Body of pancreas (tissue), 4 donors: ENCODE measurements at regions not wholly inside any gene's neighbourhood (a gene's known extent, or its start where the extent isn't known, plus 50 kb on each side); places are given as distances from the start of the nearest gene placed in this dataset.

Experiments
- ATAC-seq: fragments of 150-250 bp; one replicate; pipeline ENCODE4 v1.9.1; 2016
- DNase-seq, 4 donors: peaks; one replicate each; pipeline ENCODE4 v3.0.0-alpha.2; 2019
- H3K27ac ChIP-seq, 4 donors: fragments of 200-600 bp; sonication (generic); 1 replicate in 3 of 4; 2 replicates in 1 of 4; pipeline versions ENCODE4 v1.5.1 to v1.6.1; 2016 to 2019; ENCODE audit warnings: mild to moderate bottlenecking in 1 of 4, mixed read lengths in 1 of 4, moderate library complexity in 1 of 4
- H3K27me3 ChIP-seq, 2 donors: fragments of 200-600 bp; sonication (generic); one replicate each; pipeline ENCODE4 v1.6.0; 2016; ENCODE audit warnings: mild to moderate bottlenecking in 1 of 2
- H3K36me3 ChIP-seq, 2 donors: fragments of 200-600 bp; sonication (generic); replicated peaks in 1 of 2; 2 replicates each; pipeline ENCODE4 v1.5.1; 2016; ENCODE audit warnings: low read depth in 2 of 2; ENCODE audit not compliant: insufficient read depth in 1 of 2
- H3K4me1 ChIP-seq: fragments of 200-600 bp; sonication (generic); one replicate; pipeline ENCODE4 v1.6.0; 2016
- H3K4me3 ChIP-seq, 2 donors: fragments of 200-600 bp; sonication (generic); 1 replicate in 1 of 2; 2 replicates in 1 of 2; pipeline ENCODE4 v1.5.1; 2016 to 2019
- H3K9me3 ChIP-seq, 3 donors: fragments of 200-600 bp; sonication (generic); 1 replicate in 2 of 3; 2 replicates in 1 of 3; pipeline ENCODE4 v1.5.1; 2016
- POLR2A ChIP-seq, 3 donors: fragments of 450-650 bp; IDR thresholded peaks; one replicate each; pipeline ENCODE4 v1.6.1; 2016; ENCODE audit warnings: antibody characterized with exemption in 3 of 3, mild to moderate bottlenecking in 2 of 3
- WGBS, 2 donors: methylation state at CpG; one replicate each; pipeline ENCODE4 v1.1.5; 2017; 5-methylcytosine and 5-hydroxymethylcytosine counted together
- intact Hi-C: fragments of 100-400 bp; cut with DNase I; formaldehyde crosslinking; loops from one replicate; pipeline ENCODE4 v1.15.1; 2023
- TF ChIP-seq, protein P1 (sequence below), 7 experiments: fragments of 450-650 bp in 4 of 7; fragments of 200-600 bp in 3 of 7; sonication (generic) in 3 of 7; IDR thresholded peaks; one replicate each; pipeline ENCODE4 v1.5.1; 2016 to 2019; ENCODE audit warnings: antibody characterized with exemption in 7 of 7

DNA sequence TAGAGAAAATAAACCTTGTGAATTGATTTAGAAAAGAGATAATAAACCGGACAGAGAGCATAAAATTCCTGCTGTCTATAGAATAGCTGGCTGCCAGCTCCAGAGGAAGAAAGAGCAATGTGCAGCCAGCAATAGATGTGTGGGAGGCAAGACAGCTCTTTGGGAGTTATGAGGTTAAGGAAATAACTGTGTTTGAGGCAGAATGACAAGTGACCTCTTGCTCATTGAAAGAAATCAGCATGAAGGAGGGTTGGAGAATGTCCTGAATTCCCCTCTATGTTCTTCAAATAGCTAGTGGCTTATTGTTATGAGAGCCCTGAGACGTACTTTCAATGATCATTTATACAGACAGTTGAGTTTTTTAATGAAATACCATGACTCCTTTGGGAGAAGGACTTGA, 1009.9 kb upstream of the NXPH2 start:
- ATAC-seq (no peak), DNase-seq (no peak)
- Histone ChIP-seq H3K4me3 (no peak overlapping the region), H3K4me1 (no peaks in the 10 kb centered on the region), H3K27me3 (no peaks in the 10 kb centered on the region), H3K36me3 (no peaks in the 10 kb centered on the region), H3K9me3 (no peaks in the 10 kb centered on the region), H3K27ac (no peak overlapping the region)
- WGBS, 2 donors, result 17 to 22% methylated on average over 2 of the region's 2 CpGs
- intact Hi-C loops, result no loop called here
- TF ChIP-seq, protein P1, sequence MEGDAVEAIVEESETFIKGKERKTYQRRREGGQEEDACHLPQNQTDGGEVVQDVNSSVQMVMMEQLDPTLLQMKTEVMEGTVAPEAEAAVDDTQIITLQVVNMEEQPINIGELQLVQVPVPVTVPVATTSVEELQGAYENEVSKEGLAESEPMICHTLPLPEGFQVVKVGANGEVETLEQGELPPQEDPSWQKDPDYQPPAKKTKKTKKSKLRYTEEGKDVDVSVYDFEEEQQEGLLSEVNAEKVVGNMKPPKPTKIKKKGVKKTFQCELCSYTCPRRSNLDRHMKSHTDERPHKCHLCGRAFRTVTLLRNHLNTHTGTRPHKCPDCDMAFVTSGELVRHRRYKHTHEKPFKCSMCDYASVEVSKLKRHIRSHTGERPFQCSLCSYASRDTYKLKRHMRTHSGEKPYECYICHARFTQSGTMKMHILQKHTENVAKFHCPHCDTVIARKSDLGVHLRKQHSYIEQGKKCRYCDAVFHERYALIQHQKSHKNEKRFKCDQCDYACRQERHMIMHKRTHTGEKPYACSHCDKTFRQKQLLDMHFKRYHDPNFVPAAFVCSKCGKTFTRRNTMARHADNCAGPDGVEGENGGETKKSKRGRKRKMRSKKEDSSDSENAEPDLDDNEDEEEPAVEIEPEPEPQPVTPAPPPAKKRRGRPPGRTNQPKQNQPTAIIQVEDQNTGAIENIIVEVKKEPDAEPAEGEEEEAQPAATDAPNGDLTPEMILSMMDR (IDR thresholded peaks at IDR 0.05), result no peak
- no peak for TF ChIP-seq POLR2A (IDR thresholded peaks at IDR 0.05)

DNA sequence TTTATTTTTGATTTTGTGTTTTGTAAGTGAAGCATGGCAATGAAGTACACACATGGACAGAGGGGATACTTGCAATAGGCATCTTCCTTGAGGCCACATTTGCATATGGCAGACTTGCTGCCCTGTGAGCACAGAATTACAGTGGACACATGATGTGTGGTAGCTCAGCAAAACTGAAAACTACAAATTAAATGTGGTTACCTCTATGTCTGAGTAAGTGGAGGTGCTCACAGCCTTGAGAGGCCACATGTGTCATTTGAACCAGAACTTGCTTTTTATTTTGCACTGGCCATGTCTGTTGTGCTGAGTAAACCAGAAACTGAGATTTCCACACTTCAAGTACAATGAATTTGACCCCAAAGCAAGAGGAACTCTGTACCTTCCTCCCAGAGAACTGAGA, 998.5 kb upstream of the NXPH2 start:
- Histone ChIP-seq H3K4me1 (no peaks in the 10 kb centered on the region), H3K27me3 (no peaks in the 10 kb centered on the region), H3K9me3 (no peaks in the 10 kb centered on the region), H3K36me3 (no peaks in the 10 kb centered on the region), H3K27ac (no peak overlapping the region), H3K4me3 (no peak overlapping the region)
- TF ChIP-seq, protein P1 (IDR thresholded peaks at IDR 0.05), result no peak
- TF ChIP-seq POLR2A (IDR thresholded peaks at IDR 0.05), result no peak
- DNase-seq (no peak), ATAC-seq (no peak)
- intact Hi-C loops, result no loop called here

DNA sequence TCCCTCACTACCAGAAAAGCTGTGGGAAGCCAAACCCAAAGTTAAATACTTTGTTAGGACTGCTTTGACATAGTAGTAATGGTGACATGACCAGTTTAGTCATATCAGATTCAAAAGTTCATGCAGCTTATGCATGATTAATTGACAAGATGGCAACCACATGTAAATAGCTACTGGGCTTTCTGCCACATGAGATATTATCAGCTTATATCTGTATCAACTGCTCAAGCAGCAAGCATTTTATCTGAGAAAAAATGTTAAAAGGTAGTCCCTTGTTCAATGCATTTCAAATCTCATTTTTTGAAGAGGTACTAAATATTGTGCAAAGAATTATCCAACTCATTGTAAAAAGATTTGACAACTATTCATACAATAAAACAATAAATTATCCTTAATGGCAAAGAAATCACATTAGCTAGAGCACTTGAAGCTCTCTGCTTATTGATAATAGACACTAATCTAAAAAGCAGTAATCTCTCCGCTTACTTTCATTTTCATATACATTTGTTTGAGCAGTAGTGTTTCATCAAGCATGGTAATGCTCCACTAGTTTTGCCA, 993.6 kb upstream of the NXPH2 start:
- DNase-seq, result no peak
- Histone ChIP-seq H3K36me3 (no peaks in the 10 kb centered on the region), H3K4me1 (no peaks in the 10 kb centered on the region), H3K27me3 (no peaks in the 10 kb centered on the region), H3K27ac (no peak overlapping the region), H3K4me3 (no peak overlapping the region), H3K9me3 (no peaks in the 10 kb centered on the region)
- intact Hi-C loops, result no loop called here
- no peak for ATAC-seq
- WGBS, 2 donors, result 77 to 83% methylated on average over 1 of the region's 1 CpG
- TF ChIP-seq, protein P1 (IDR thresholded peaks at IDR 0.05), result no peak
- no peak for TF ChIP-seq POLR2A (IDR thresholded peaks at IDR 0.05)

DNA sequence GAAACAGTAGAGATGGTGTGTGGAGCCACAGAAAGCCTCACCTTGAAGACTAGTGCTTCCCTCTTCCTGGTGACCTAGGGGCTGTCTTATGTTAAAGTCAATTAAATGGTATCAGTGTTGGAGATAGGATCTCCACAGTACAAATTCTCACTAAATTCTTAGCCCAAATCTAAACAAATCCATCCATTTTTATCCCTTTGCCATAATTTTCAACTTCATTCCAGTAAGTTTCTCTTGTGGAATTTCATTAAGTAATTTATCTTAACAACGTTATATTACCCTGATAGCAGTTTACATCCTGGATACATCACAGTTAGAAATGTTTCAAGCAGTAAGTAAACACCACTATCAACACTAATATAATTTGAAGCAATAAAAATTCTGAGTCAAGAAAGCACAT, 989.4 kb upstream of the NXPH2 start:
- Histone ChIP-seq H3K27ac (no peak overlapping the region), H3K36me3 (no peaks in the 10 kb centered on the region), H3K4me3 (no peak overlapping the region), H3K27me3 (no peaks in the 10 kb centered on the region), H3K4me1 (no peaks in the 10 kb centered on the region), H3K9me3 (no peaks in the 10 kb centered on the region)
- no peak for DNase-seq
- TF ChIP-seq POLR2A (IDR thresholded peaks at IDR 0.05), result no peak
- TF ChIP-seq, protein P1 (IDR thresholded peaks at IDR 0.05), result no peak
- intact Hi-C loops, result no loop called here
- 10 to 12% methylated on average over 1 of the region's 1 CpG for WGBS, 2 donors
- ATAC-seq, result no peak

DNA sequence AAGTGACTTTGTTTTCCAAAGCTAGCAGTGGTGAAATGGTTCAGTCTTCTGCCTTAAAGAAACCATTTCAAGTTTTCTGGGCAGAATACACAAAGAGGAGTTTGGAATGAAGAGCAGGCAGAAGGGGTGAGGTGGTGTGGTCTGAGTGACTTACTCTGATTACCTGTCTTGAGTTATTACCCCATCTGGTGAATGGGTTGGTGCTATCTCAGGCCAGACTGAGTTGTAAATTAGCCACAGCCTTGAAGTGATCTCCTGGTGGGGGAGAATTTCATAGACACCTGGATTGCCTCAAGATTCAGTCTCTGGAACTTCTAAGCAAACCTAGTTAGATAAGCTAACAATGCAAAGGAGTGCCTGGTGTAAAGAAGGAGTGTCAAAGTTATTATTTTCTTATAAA, 983.5 kb upstream of the NXPH2 start:
- H3K36me3 ChIP-seq, result no peaks in the 10 kb centered on the region
- no peak overlapping the region for H3K27ac ChIP-seq
- TF ChIP-seq, protein P1 (IDR thresholded peaks at IDR 0.05), result no peak
- no peak for TF ChIP-seq POLR2A (IDR thresholded peaks at IDR 0.05)
- intact Hi-C loops, result no loop called here
- DNase-seq, result no peak
- H3K4me3 ChIP-seq, result no peak overlapping the region
- no peaks in the 10 kb centered on the region for H3K9me3 ChIP-seq
- no peaks in the 10 kb centered on the region for H3K27me3 ChIP-seq
- ATAC-seq, result no peak
- no peaks in the 10 kb centered on the region for H3K4me1 ChIP-seq
